ENCODE measurements at regions not wholly inside any gene's neighbourhood (a gene's known extent, or its start where the extent isn't known, plus 50 kb on each side); places are given as distances from the start of the nearest gene placed in this dataset.

DNA sequence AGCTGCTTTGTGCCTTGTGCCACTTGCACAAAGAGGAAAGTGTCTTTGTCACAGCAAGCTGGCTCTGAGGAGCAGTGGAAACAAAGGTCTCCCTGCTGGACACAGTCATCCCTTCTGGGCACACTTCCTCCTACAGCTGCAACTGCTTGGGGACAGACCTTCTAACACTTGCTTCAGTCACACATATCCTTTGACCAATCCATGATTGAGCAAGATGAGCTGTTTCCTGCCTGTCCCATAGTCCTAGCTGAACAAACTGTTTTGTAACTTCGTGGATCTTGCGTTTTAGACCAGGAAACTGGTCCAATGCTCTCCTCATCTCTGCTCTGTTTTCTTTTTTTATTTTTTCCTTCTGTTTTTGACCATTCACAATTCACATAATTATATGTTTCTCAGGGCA is 98.5 kb downstream of the RRAGB start:
- TF ChIP-seq, protein P1, sequence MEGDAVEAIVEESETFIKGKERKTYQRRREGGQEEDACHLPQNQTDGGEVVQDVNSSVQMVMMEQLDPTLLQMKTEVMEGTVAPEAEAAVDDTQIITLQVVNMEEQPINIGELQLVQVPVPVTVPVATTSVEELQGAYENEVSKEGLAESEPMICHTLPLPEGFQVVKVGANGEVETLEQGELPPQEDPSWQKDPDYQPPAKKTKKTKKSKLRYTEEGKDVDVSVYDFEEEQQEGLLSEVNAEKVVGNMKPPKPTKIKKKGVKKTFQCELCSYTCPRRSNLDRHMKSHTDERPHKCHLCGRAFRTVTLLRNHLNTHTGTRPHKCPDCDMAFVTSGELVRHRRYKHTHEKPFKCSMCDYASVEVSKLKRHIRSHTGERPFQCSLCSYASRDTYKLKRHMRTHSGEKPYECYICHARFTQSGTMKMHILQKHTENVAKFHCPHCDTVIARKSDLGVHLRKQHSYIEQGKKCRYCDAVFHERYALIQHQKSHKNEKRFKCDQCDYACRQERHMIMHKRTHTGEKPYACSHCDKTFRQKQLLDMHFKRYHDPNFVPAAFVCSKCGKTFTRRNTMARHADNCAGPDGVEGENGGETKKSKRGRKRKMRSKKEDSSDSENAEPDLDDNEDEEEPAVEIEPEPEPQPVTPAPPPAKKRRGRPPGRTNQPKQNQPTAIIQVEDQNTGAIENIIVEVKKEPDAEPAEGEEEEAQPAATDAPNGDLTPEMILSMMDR (IDR thresholded peaks at IDR 0.05): no peak
- no peak for TF ChIP-seq EZH2 (IDR thresholded peaks at IDR 0.05)
- no peak for TF ChIP-seq EZH2phosphoT487 (IDR thresholded peaks at IDR 0.05)

Data from neural progenitor cell (in vitro differentiated cells).